Fibroblast of skin of scalp (primary cell): ENCODE measurements at regions not wholly inside any gene's neighbourhood (a gene's known extent, or its start where the extent isn't known, plus 50 kb on each side); places are given as distances from the start of the nearest gene placed in this dataset.
"Not testable (repeated sequence)": the region's sequence is repeated elsewhere in the genome, so short reads cannot be mapped to it uniquely, and the experiment has no call there.

Experiments used
- DNase-seq: peaks from one replicate; pipeline ENCODE4 v3.0.0-alpha.2; 2013

- DNase-seq: peak; percentile 52
Observed at GRCh38 chr1:192477630-192478029, 97.9 kb upstream of the RGS1 start.

- peak; percentile 90 for DNase-seq
Observed at GRCh38 chr1:192485692-192486436, 89.7 kb upstream of the RGS1 start.

- DNase-seq: no peak
Observed at GRCh38 chr1:192488058-192488457, 87.5 kb upstream of the RGS1 start.

GRCh38 chr1:192489047-192489446 is 86.5 kb upstream of the RGS1 start:
- peak; percentile 56 for DNase-seq

GRCh38 chr1:192489748-192490147 is 85.8 kb upstream of the RGS1 start:
- peak; percentile 85 for DNase-seq

GRCh38 chr1:192491804-192492554 is 83.6 kb upstream of the RGS1 start:
- no peak for DNase-seq

- no peak for DNase-seq
Observed at GRCh38 chr1:192493584-192493983, 82.0 kb upstream of the RGS1 start.

GRCh38 chr1:192496369-192497056 is 79.1 kb upstream of the RGS1 start:
- DNase-seq: no peak

GRCh38 chr1:192497214-192497794 is 78.3 kb upstream of the RGS1 start:
- no peak for DNase-seq

- DNase-seq: not testable (repeated sequence)
Observed at GRCh38 chr1:192498092-192498491, 77.5 kb upstream of the RGS1 start.

GRCh38 chr1:192499061-192499581 is 76.5 kb upstream of the RGS1 start:
- DNase-seq: not testable (repeated sequence)

GRCh38 chr1:192500541-192500940 is 75.0 kb upstream of the RGS1 start:
- DNase-seq: not testable (repeated sequence)

GRCh38 chr1:192506741-192507155 is 68.8 kb upstream of the RGS1 start:
- DNase-seq: peak; percentile 34

- DNase-seq: no peak
Observed at GRCh38 chr1:192512426-192513162, 63.0 kb upstream of the RGS1 start.

- DNase-seq: no peak
Observed at GRCh38 chr1:192513196-192513595, 62.4 kb upstream of the RGS1 start.

GRCh38 chr1:192513697-192514096 is 61.9 kb upstream of the RGS1 start:
- DNase-seq: no peak

GRCh38 chr1:192516776-192517297 is 58.7 kb upstream of the RGS1 start:
- DNase-seq: no peak

- DNase-seq: not testable (repeated sequence)
Observed at GRCh38 chr1:192517716-192518355, 57.7 kb upstream of the RGS1 start.

- DNase-seq: no peak
Observed at GRCh38 chr1:192518700-192519099, 56.9 kb upstream of the RGS1 start.

GRCh38 chr1:192521734-192522133 is 53.8 kb upstream of the RGS1 start:
- DNase-seq: no peak

- DNase-seq: no peak
Observed at GRCh38 chr1:192522673-192523072, 52.9 kb upstream of the RGS1 start.
